Naive thymus-derived CD8-positive, alpha-beta T cell (primary cell): ENCODE measurements at regions not wholly inside any gene's neighbourhood (a gene's known extent, or its start where the extent isn't known, plus 50 kb on each side); places are given as distances from the start of the nearest gene placed in this dataset.

Experiments
- ATAC-seq, 2 donors: fragments of 150-1000 bp; cut with Tn5 transposase in 1 of 2; sonication (Bioruptor Pico), chemical (Tn5 transposase) in 1 of 2; 1 replicate in 1 of 2; 2 replicates in 1 of 2; pipeline ENCODE4 v1.10.0; 2021; ENCODE audit warnings: mild to moderate bottlenecking in 2 of 2, moderate library complexity in 2 of 2
- POLR2A ChIA-PET: fragments of 350-600 bp; sonication (Branson Sonifier 250); formaldehyde crosslinking; loops from one replicate; lab custom pipeline; 2021; ENCODE audit warnings: antibody characterized with exemption; lab: Charles Lee
- DNase-seq, 10 donors: peaks; one replicate each; pipeline versions ENCODE4 v3.0.0 to v3.0.0-alpha.2; 2020 to 2022
- H3K27ac Mint-ChIP-seq, 10 donors: one replicate each; pipeline ENCODE4 v1.8.0; 2020 to 2022; ENCODE audit warnings: mild to moderate bottlenecking in 10 of 10, mixed read lengths in 10 of 10, moderate library complexity in 4 of 10, inconsistent platforms in 1 of 10
- H3K27me3 Mint-ChIP-seq, 5 donors: one replicate each; pipeline ENCODE4 v1.8.0; 2021 to 2022; ENCODE audit warnings: mixed read lengths in 5 of 5
- H3K36me3 Mint-ChIP-seq, 3 donors: one replicate each; pipeline ENCODE4 v1.8.0; 2020 to 2022; ENCODE audit warnings: mixed read lengths in 3 of 3, mild to moderate bottlenecking in 2 of 3, inconsistent platforms in 1 of 3
- H3K4me1 Mint-ChIP-seq, 4 donors: one replicate each; pipeline ENCODE4 v1.8.0; 2021 to 2022; ENCODE audit warnings: mixed read lengths in 4 of 4
- H3K4me3 Mint-ChIP-seq, 10 donors: one replicate each; pipeline ENCODE4 v1.8.0; 2020 to 2022; ENCODE audit warnings: mild to moderate bottlenecking in 10 of 10, mixed read lengths in 10 of 10, moderate library complexity in 6 of 10, inconsistent platforms in 1 of 10
- H3K9me3 Mint-ChIP-seq, 9 donors: one replicate each; pipeline ENCODE4 v1.8.0; 2020 to 2022; ENCODE audit warnings: mixed read lengths in 9 of 9, mild to moderate bottlenecking in 3 of 9, inconsistent platforms in 1 of 9, moderate library complexity in 1 of 9

DNA sequence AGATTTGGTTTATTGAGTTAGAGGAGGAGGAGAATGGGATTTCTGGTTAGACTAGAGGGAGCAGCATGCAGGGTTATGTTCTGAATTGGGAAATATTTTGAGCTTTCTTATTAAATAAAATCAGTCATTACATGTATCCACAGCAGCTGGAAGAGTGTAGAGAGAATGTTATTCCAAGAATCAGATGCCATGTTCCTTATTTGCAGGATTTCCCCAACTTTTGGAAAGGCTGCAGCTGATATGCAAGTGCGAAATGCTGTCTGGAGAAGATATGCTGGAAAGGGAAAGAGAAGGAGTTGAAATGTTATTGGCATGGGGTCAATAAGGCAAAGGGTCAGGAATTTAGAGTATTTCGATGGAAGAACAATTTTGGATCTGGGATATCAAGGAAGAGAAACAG, 255.8 kb downstream of the MTX2 start:
- Mint-ChIP-seq H3K36me3 (no peaks in the 10 kb centered on the region), H3K9me3 (no peaks in the 10 kb centered on the region), H3K27ac (no peak overlapping the region), H3K4me3 (no peak overlapping the region), H3K4me1 (no peaks in the 10 kb centered on the region), H3K27me3 (peaks cover 16 to 38% (median 25%) of the 10 kb centered on the region in 5 donors)
- POLR2A ChIA-PET: no interaction called here
- ATAC-seq: no peak
- DNase-seq: no peak

DNA sequence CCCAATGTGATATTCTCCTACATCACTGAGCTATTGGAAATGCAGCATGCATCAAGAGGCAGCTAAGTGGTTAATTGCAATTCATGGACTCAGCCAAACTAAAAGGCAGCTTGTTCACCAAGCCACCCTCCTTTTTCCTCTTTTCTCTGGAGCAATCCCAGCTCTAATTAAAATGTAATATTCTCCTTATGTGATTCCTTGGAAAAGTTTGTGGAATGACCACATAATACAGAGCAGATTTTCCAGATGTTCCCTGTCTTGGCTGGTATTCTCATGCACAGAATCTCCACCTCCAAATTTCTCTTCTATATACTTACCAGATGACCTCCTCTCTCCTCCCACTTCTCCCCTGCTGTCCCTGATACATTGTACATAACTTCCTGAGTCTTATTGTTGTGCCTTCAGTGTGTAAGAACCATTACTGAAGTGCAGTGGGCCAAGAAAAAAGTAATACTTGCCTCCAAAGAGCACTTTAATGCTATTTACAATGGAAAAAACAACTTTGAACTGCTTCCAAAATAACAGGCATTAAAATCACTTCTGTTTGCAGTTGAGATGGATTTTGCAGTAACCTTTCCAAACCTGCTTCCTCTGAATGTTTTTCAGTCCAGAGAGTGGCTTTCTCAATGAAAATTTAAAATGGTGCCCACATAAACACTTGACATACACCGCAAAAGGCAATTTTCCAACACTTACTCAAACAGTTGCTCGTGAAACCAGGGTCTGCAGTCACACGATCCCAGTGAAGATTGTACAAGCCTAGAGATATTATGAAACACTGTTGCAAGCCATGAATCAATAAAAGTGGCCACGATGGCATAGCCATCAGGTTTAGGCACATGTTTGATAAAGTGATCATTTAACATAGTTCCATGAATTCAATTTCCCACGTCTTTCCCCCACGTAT, 258.0 kb downstream of the MTX2 start:
- no peak overlapping the region for H3K4me3 Mint-ChIP-seq
- H3K4me1 Mint-ChIP-seq: no peaks in the 10 kb centered on the region
- H3K36me3 Mint-ChIP-seq: no peaks in the 10 kb centered on the region
- no peak overlapping the region for H3K27ac Mint-ChIP-seq
- no peaks in the 10 kb centered on the region for H3K9me3 Mint-ChIP-seq
- DNase-seq (no peak), ATAC-seq (no peak)
- POLR2A ChIA-PET: no interaction called here
- peaks cover 16 to 38% (median 25%) of the 10 kb centered on the region in 5 donors for H3K27me3 Mint-ChIP-seq

DNA sequence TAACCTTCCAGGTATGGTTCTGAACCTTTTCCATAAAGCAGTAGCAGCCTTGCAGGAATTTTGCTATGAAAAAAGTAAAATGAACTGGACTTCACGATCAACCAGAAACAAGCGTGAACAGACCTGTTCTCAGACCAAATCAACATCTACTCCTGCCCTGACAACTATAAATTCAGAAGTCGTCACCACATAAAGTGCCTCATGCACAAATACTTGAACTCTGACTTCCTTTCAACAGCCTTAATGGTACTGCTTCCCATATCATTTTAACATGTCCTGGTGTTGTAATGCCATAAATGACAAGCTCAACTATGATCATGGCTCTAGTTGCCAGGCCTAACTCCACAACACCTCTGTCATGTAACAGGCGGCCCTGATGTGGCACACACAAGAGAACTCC, 262.4 kb downstream of the MTX2 start:
- DNase-seq (no peak), ATAC-seq (no peak)
- H3K36me3 Mint-ChIP-seq: no peaks in the 10 kb centered on the region
- no peaks in the 10 kb centered on the region for H3K9me3 Mint-ChIP-seq
- no peaks in the 10 kb centered on the region for H3K4me1 Mint-ChIP-seq
- peaks cover 16 to 51% (median 28%) of the 10 kb centered on the region in 5 donors for H3K27me3 Mint-ChIP-seq
- no peak overlapping the region for H3K27ac Mint-ChIP-seq
- no peak overlapping the region for H3K4me3 Mint-ChIP-seq
- POLR2A ChIA-PET: no interaction called here

DNA sequence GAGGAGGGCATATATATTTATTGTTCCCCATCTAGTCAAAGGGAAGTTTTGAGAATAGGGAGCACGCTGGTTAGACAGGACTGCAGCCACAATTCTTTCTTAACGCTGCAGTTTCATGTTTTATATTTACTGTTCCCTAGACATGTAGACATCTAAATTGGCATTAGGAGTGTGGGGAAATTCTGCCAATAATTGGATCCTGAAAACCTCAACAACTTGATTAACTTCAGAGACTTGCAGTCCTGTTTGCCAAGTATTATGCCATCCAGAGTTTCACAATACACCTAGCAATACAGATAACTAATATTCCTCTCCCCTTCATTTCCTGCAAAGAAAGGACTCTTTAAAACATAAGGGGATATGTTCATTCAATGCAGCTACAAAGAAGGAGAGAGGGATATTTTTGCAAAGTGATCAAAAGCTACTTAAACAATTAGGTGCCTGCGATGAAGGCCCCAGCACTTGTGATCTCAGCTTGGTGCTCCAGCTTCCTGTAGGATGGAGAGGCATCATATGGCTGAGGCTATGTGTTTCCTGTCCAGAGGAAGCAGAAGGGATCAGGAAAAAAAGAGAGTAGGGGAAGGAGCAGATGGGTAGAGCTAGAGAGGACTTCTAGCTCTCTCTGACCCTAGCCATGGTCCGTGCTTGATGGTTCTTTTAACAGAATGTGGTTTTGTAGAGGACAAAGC, 264.4 kb downstream of the MTX2 start:
- no peak overlapping the region for H3K4me3 Mint-ChIP-seq
- no peak overlapping the region for H3K27ac Mint-ChIP-seq
- DNase-seq (no peak), ATAC-seq (no peak)
- POLR2A ChIA-PET: interaction anchor here (0.9 kb wide), 1 partner anchor 50 kb away, joined by 3 read pairs; no protein-coding TSS in a partner anchor
- H3K36me3 Mint-ChIP-seq: no peaks in the 10 kb centered on the region
- H3K27me3 Mint-ChIP-seq: peaks cover 13 to 34% (median 17%) of the 10 kb centered on the region in 5 donors
- H3K4me1 Mint-ChIP-seq: no peaks in the 10 kb centered on the region
- H3K9me3 Mint-ChIP-seq: no peaks in the 10 kb centered on the region

DNA sequence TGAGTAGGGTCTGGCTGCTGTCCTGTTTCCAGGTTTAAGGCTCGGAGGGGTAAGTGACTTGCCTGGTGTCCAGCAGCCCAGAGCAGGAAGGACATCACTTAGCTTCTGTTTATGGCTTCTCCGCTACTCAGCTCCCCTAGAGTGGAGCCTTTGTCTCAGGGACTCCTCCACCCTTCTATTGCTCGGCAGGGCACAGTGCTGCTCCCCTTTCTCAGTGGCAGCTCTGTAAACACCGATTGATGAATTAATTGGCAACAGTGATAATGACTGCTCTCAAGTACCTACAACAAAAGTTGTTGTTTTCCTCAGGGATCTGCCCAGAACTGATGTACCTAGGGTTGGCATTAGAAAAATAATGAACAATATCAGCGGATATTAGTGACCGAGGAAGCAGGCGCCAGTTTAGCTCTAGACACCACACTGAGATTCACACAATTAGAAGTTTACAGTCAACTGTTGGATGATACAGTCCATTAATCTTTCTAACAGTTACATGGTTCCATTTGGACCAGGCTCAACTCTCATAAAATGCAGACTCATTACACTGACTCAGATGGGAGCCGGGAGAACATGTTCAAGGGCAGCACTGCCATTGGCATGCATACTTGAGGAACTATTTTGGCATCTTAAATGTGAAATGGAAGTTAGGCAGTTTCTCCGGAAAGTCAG, 265.7 kb downstream of the MTX2 start:
- no peaks in the 10 kb centered on the region for H3K9me3 Mint-ChIP-seq
- no peaks in the 10 kb centered on the region for H3K4me1 Mint-ChIP-seq
- ATAC-seq (no peak), DNase-seq (no peak)
- no peak overlapping the region for H3K27ac Mint-ChIP-seq
- H3K27me3 Mint-ChIP-seq: peaks cover 8 to 24% (median 14%) of the 10 kb centered on the region in 5 donors
- no peaks in the 10 kb centered on the region for H3K36me3 Mint-ChIP-seq
- no peak overlapping the region for H3K4me3 Mint-ChIP-seq
- POLR2A ChIA-PET: no interaction called here

DNA sequence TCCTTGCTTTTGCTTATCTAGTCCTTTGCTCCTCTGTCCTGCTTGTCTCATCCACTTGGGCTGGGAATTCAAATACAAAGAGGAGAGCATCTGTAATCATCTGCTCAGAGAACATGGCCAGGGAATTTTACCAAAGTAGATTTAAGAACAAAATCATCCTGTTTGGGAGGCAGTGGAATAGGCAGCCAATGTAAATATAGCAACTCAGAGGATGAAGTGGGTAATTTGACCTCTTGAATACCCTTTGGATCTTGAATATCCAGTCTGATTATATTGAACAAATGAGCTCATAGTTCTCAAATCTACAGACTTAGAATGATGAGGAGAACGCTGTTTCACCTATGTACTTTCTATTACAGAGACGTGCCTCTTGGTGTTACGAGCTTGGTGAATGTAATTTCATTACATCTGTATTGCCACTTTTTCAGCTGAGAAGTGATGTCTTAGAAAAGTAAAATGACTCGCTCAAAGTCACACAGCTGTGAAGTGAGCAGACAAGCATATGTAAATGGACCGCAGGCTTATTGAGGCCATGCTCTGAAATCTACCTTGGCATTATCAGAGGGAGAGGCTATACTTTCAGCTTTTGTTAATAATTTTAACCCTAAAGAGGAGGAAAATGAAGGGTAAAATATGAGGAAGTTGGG, 266.3 kb downstream of the MTX2 start:
- H3K27ac Mint-ChIP-seq: no peak overlapping the region
- no peaks in the 10 kb centered on the region for H3K9me3 Mint-ChIP-seq
- DNase-seq (no peak), ATAC-seq (no peak)
- no peaks in the 10 kb centered on the region for H3K4me1 Mint-ChIP-seq
- H3K27me3 Mint-ChIP-seq: peaks cover 7 to 24% (median 14%) of the 10 kb centered on the region in 5 donors
- H3K4me3 Mint-ChIP-seq: no peak overlapping the region
- no peaks in the 10 kb centered on the region for H3K36me3 Mint-ChIP-seq
- POLR2A ChIA-PET: no interaction called here

DNA sequence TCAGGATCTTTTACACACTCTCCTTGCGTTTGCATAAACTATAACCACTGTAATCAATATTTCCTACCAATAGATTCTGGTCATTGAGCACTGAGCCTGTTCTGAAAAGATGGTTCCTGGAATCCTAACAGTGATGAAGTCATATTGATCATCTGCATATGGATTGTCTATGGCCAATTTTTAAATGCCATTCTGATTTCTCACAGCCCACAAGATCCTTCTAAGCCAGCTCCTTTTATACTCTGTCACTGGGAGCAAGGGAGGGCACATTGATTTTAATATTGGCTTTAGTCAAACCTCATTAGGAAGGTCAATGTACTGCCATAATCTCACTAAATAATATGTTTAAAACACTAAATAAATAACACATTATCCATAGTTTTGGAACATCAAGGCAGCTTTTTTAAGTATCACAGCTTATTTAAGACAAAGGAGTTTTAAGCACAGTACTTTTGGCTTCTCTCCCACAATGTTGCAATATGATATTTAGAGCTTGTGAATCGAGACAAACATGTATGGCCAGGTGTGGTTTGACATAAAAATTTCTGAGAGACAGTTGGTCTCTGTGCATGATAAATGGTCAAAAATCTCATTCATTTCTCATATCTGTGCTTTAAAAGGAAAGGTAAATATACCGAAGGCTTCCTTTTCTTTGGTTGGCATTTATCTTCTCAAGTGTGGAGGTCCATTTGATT, 267.3 kb downstream of the MTX2 start:
- no peak for ATAC-seq

DNA sequence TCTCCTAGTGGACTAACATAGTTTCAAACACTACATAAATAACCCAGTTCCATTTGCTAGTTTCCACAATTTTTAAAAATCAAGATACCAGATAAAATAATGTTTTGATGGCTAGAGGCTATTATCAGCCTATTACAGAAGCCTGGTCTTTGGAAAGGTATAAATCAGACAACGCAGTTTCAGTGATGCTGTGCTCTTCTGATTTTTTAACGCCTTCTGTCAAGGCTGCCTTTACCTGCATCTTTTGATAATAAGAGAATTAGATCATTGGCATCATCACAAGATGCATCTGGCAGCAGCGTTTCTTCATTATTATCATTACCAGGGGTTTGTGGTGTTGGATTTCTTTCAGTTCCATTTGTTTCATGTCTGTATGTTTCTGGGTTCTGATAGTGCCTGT, 268.7 kb downstream of the MTX2 start:
- H3K36me3 Mint-ChIP-seq: no peaks in the 10 kb centered on the region
- POLR2A ChIA-PET: no interaction called here
- ATAC-seq: no peak
- H3K9me3 Mint-ChIP-seq: no peaks in the 10 kb centered on the region
- no peak overlapping the region for H3K27ac Mint-ChIP-seq
- H3K4me3 Mint-ChIP-seq: no peak overlapping the region
- no peak for DNase-seq
- H3K27me3 Mint-ChIP-seq: peaks cover 10 to 19% (median 18%) of the 10 kb centered on the region in 5 donors
- H3K4me1 Mint-ChIP-seq: no peaks in the 10 kb centered on the region

More for the DNA sequence above, 267.3 kb downstream of the MTX2 start:
- no peaks in the 10 kb centered on the region for H3K4me1 Mint-ChIP-seq
- no peak overlapping the region for H3K27ac Mint-ChIP-seq
- H3K9me3 Mint-ChIP-seq: no peaks in the 10 kb centered on the region
- POLR2A ChIA-PET: no interaction called here
- H3K36me3 Mint-ChIP-seq: no peaks in the 10 kb centered on the region
- no peak overlapping the region for H3K4me3 Mint-ChIP-seq
- DNase-seq: no peak
- H3K27me3 Mint-ChIP-seq: peaks cover 7 to 24% (median 14%) of the 10 kb centered on the region in 5 donors

DNA sequence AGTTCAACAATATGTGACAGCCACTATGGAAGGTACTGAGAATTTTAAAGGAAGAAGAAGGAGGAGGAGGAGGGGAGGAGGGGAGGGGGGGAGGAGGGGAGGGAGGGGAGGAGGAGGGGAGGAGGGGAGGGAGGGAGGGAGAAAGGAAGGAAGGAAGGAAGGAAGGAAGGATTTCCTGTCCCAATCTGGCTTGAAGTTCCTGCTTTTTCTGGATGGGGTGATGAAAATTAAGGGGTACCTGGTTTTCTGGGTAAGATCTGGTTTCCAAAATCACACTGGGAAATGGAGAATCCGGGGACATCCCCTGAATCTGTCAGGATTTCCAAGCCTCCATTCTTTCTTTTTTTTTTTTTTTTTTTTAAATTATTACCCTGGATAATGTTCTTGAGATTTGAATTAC, 271.8 kb downstream of the MTX2 start:
- DNase-seq (no peak), ATAC-seq (no peak)
- Mint-ChIP-seq H3K27me3 (peaks cover 4 to 12% (median 9%) of the 10 kb centered on the region in 5 donors), H3K36me3 (no peaks in the 10 kb centered on the region), H3K4me3 (no peak overlapping the region), H3K9me3 (no peaks in the 10 kb centered on the region), H3K4me1 (no peaks in the 10 kb centered on the region), H3K27ac (no peak overlapping the region)
- POLR2A ChIA-PET: no interaction called here

DNA sequence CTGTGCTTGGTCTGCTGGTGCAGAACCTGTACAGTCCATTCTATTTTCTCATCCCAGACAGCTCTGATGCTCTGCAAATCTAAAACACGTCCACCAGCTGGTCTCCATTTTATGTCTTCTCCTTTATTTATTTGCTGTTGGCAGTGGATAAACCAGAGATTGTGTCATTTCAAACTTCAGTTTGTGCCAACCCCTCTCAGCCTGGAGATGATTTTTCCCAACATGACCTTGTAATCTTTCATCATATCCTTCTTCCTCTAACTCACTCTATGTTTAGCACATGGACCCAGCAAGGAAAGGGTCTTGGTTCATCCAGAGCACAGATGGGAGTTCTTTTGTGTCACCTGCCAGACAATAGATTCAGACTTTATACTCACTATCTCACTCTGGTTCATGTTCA, 273.2 kb downstream of the MTX2 start:
- DNase-seq (no peak), ATAC-seq (no peak)
- Mint-ChIP-seq H3K4me1 (no peaks in the 10 kb centered on the region), H3K36me3 (no peaks in the 10 kb centered on the region), H3K9me3 (no peaks in the 10 kb centered on the region), H3K27me3 (peaks cover 0 to 18% (median 16%) of the 10 kb centered on the region in 5 donors), H3K27ac (no peak overlapping the region), H3K4me3 (no peak overlapping the region)
- POLR2A ChIA-PET: no interaction called here

DNA sequence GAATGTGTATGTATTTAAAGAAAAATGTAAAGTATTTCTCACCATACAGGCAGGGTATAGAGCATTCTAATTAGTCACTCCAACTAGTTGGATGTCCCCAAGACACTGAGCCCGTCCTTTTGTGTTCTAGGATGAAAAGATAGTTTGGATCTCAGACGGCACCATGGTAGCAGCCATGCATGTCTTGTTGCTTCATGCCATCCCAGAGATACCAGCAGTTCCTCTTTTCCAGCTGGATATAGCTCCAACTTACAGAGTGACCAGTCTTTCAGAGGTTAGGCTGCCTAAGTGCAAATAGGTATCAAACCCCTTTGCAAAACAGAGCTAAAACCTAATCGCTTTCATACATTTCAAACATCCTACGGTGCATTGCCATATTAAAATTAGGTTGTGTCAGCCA, 275.3 kb downstream of the MTX2 start:
- no peaks in the 10 kb centered on the region for H3K36me3 Mint-ChIP-seq
- no peaks in the 10 kb centered on the region for H3K4me1 Mint-ChIP-seq
- no peak overlapping the region for H3K27ac Mint-ChIP-seq
- POLR2A ChIA-PET: no interaction called here
- ATAC-seq: no peak
- no peak overlapping the region for H3K4me3 Mint-ChIP-seq
- H3K9me3 Mint-ChIP-seq: no peaks in the 10 kb centered on the region
- peaks cover 0 to 20% (median 15%) of the 10 kb centered on the region in 5 donors for H3K27me3 Mint-ChIP-seq
- no peak for DNase-seq
